ENCODE measurements at regions not wholly inside any gene's neighbourhood (a gene's known extent, or its start where the extent isn't known, plus 50 kb on each side); places are given as distances from the start of the nearest gene placed in this dataset.

- no peak for TF ChIP-seq CTCF (IDR thresholded peaks at IDR 0.05; ENCODE audit: partially characterized antibody, unreplicated experiment)
- no peak for DNase-seq
- Mint-ChIP-seq H3K36me3 (ENCODE audit: unreplicated experiment) (no peaks in the 10 kb centered on the region), H3K27me3 (ENCODE audit: unreplicated experiment) (no peaks in the 10 kb centered on the region), H3K4me3 (ENCODE audit: unreplicated experiment) (no peak overlapping the region), H3K27ac (ENCODE audit: unreplicated experiment) (no peak overlapping the region), H3K9me3 (ENCODE audit: unreplicated experiment) (no peaks in the 10 kb centered on the region), H3K4me1 (ENCODE audit: low read depth, unreplicated experiment) (peaks cover 16% of the 10 kb centered on the region)
Measured at GRCh38 chr3:110799271-110799670, 272.3 kb upstream of the NECTIN3 start.

- Mint-ChIP-seq H3K27me3 (ENCODE audit: unreplicated experiment) (no peaks in the 10 kb centered on the region), H3K4me3 (ENCODE audit: unreplicated experiment) (no peak overlapping the region), H3K36me3 (ENCODE audit: unreplicated experiment) (no peaks in the 10 kb centered on the region), H3K9me3 (ENCODE audit: unreplicated experiment) (no peaks in the 10 kb centered on the region), H3K27ac (ENCODE audit: unreplicated experiment) (no peak overlapping the region), H3K4me1 (ENCODE audit: low read depth, unreplicated experiment) (no peaks in the 10 kb centered on the region)
- no peak for DNase-seq
- TF ChIP-seq CTCF (IDR thresholded peaks at IDR 0.05; ENCODE audit: partially characterized antibody, unreplicated experiment): no peak
Measured at GRCh38 chr3:110804856-110805255, 266.8 kb upstream of the NECTIN3 start.

GRCh38 chr3:110806924-110807323 is 264.7 kb upstream of the NECTIN3 start:
- Mint-ChIP-seq H3K27ac (ENCODE audit: unreplicated experiment) (no peak overlapping the region), H3K9me3 (ENCODE audit: unreplicated experiment) (no peaks in the 10 kb centered on the region), H3K36me3 (ENCODE audit: unreplicated experiment) (no peaks in the 10 kb centered on the region)

GRCh38 chr3:110808630-110809029 is 263.0 kb upstream of the NECTIN3 start:
- Mint-ChIP-seq H3K4me1 (ENCODE audit: low read depth, unreplicated experiment) (no peaks in the 10 kb centered on the region), H3K36me3 (ENCODE audit: unreplicated experiment) (no peaks in the 10 kb centered on the region), H3K9me3 (ENCODE audit: unreplicated experiment) (no peaks in the 10 kb centered on the region), H3K27ac (ENCODE audit: unreplicated experiment) (no peak overlapping the region), H3K27me3 (ENCODE audit: unreplicated experiment) (no peaks in the 10 kb centered on the region), H3K4me3 (ENCODE audit: unreplicated experiment) (no peak overlapping the region)
- TF ChIP-seq CTCF (IDR thresholded peaks at IDR 0.05; ENCODE audit: partially characterized antibody, unreplicated experiment): no peak
- no peak for DNase-seq

More at GRCh38 chr3:110806924-110807323, 264.7 kb upstream of the NECTIN3 start:
- H3K4me3 Mint-ChIP-seq (ENCODE audit: unreplicated experiment): no peak overlapping the region
- no peak for DNase-seq
- TF ChIP-seq CTCF (IDR thresholded peaks at IDR 0.05; ENCODE audit: partially characterized antibody, unreplicated experiment): no peak
- no peaks in the 10 kb centered on the region for H3K4me1 Mint-ChIP-seq (ENCODE audit: low read depth, unreplicated experiment)
- H3K27me3 Mint-ChIP-seq (ENCODE audit: unreplicated experiment): no peaks in the 10 kb centered on the region

- no peak for DNase-seq
- Mint-ChIP-seq H3K4me1 (ENCODE audit: low read depth, unreplicated experiment) (no peaks in the 10 kb centered on the region), H3K4me3 (ENCODE audit: unreplicated experiment) (no peak overlapping the region), H3K27ac (ENCODE audit: unreplicated experiment) (no peak overlapping the region), H3K9me3 (ENCODE audit: unreplicated experiment) (no peaks in the 10 kb centered on the region), H3K27me3 (ENCODE audit: unreplicated experiment) (no peaks in the 10 kb centered on the region), H3K36me3 (ENCODE audit: unreplicated experiment) (no peaks in the 10 kb centered on the region)
- TF ChIP-seq CTCF (IDR thresholded peaks at IDR 0.05; ENCODE audit: partially characterized antibody, unreplicated experiment): no peak
Measured at GRCh38 chr3:110810356-110810755, 261.3 kb upstream of the NECTIN3 start.
